H4 (cell line): ENCODE measurements at regions not wholly inside any gene's neighbourhood (a gene's known extent, or its start where the extent isn't known, plus 50 kb on each side); places are given as distances from the start of the nearest gene placed in this dataset.

Experiments used
- DNase-seq: peaks from one replicate; pipeline ENCODE4 v3.0.0-alpha.2; 2015; ENCODE audit warnings: low spot score

- DNase-seq, result no peak
These were observed 77.1 kb downstream of the FBXO5 start for GRCh38 chr6:152905551-152906299.

GRCh38 chr6:152909241-152909640 is 73.6 kb downstream of the FBXO5 start:
- no peak for DNase-seq

- no peak for DNase-seq
These were observed 66.8 kb downstream of the FBXO5 start for GRCh38 chr6:152916035-152916434.

- DNase-seq, result no peak
These were observed 63.9 kb downstream of the FBXO5 start for GRCh38 chr6:152918991-152919390.

GRCh38 chr6:152920016-152920415 is 62.8 kb downstream of the FBXO5 start:
- DNase-seq, result no peak
